Mesendoderm (in vitro differentiated cells): ENCODE measurements at regions not wholly inside any gene's neighbourhood (a gene's known extent, or its start where the extent isn't known, plus 50 kb on each side); places are given as distances from the start of the nearest gene placed in this dataset.

Source experiments
- DNase-seq: peaks from one replicate; pipeline ENCODE4 v3.0.0; 2013
- H2AK5ac ChIP-seq: 2 replicates; pipeline ENCODE4 v1.6.1; 2013; ENCODE audit warnings: low read length, inconsistent platforms
- H2BK120ac ChIP-seq: 2 replicates; pipeline ENCODE4 v1.6.1; 2013; ENCODE audit warnings: low read depth, mild to moderate bottlenecking, low read length, moderate library complexity, mixed read lengths
- H2BK15ac ChIP-seq: replicated peaks from 2 replicates; pipeline ENCODE4 v1.6.1; 2013; ENCODE audit warnings: low read depth, mild to moderate bottlenecking, moderate library complexity
- H2BK5ac ChIP-seq: 2 replicates; pipeline ENCODE4 v1.6.1; 2013; ENCODE audit warnings: low read length, inconsistent platforms
- H3K18ac ChIP-seq: 2 replicates; pipeline ENCODE4 v1.6.1; 2013; ENCODE audit warnings: mild to moderate bottlenecking, low read length, mixed read lengths
- H3K23ac ChIP-seq: one replicate; pipeline ENCODE4 v1.6.1; 2013; ENCODE audit warnings: low read length
- H3K27ac ChIP-seq: 2 replicates; pipeline ENCODE4 v1.5.1; 2013; ENCODE audit warnings: low read depth, mild to moderate bottlenecking, inconsistent platforms, low read length, moderate library complexity
- H3K27me3 ChIP-seq: 2 replicates; pipeline ENCODE4 v1.6.1; 2013; ENCODE audit warnings: low read length, control low read depth, mild to moderate bottlenecking, inconsistent platforms; ENCODE audit not compliant: insufficient read depth, poor library complexity
- H3K36me3 ChIP-seq: 2 replicates; pipeline ENCODE4 v1.6.1; 2013; ENCODE audit warnings: low read length, inconsistent platforms; ENCODE audit not compliant: control insufficient read depth, insufficient read depth
- H3K4ac ChIP-seq: one replicate; pipeline ENCODE4 v1.6.1; 2013; ENCODE audit warnings: low read depth, mild to moderate bottlenecking, low read length, moderate library complexity
- H3K4me1 ChIP-seq: 2 replicates; pipeline ENCODE4 v1.6.1; 2013; ENCODE audit warnings: low read depth, low read length, inconsistent platforms; ENCODE audit not compliant: control insufficient read depth
- H3K4me2 ChIP-seq: 2 replicates; pipeline ENCODE4 v1.6.1; 2013; ENCODE audit warnings: low read length
- H3K4me3 ChIP-seq: 2 replicates; pipeline ENCODE4 v1.5.1; 2013; ENCODE audit warnings: mild to moderate bottlenecking, low read length
- H3K56ac ChIP-seq: one replicate; pipeline ENCODE4 v1.6.1; 2013; ENCODE audit warnings: low read length
- H3K79me1 ChIP-seq: 2 replicates; pipeline ENCODE4 v1.6.1; 2013; ENCODE audit warnings: low read length, inconsistent platforms
- H3K79me2 ChIP-seq: 2 replicates; pipeline ENCODE4 v1.6.1; 2013; ENCODE audit warnings: mild to moderate bottlenecking, low read length; ENCODE audit not compliant: control insufficient read depth, insufficient read depth
- H3K9ac ChIP-seq: 2 replicates; pipeline ENCODE4 v1.6.1; 2013; ENCODE audit warnings: low read length, inconsistent platforms
- H4K5ac ChIP-seq: one replicate; pipeline ENCODE4 v1.6.1; 2013; ENCODE audit warnings: low read length
- H4K8ac ChIP-seq: one replicate; pipeline ENCODE4 v1.6.1; 2013; ENCODE audit warnings: low read depth, mild to moderate bottlenecking, control low read depth, low read length, moderate library complexity
- WGBS: extraction: QIAGEN DNeasy Blood & Tissue Kit; methylation state at CpG from one replicate; pipeline ENCODE4 v1.1.7; 2013; ENCODE audit warnings: low lambda C conversion rate, missing lambda C conversion rate; ENCODE audit not compliant: insufficient coverage; ENCODE audit errors: extremely low coverage; 5-methylcytosine and 5-hydroxymethylcytosine counted together

- no peaks in the 10 kb centered on the region for H3K79me1 ChIP-seq
- no peak overlapping the region for H4K8ac ChIP-seq
- H3K79me2 ChIP-seq, result no peaks in the 10 kb centered on the region
- peak overlapping the region; percentile 37 for H3K4ac ChIP-seq
- H3K4me1 ChIP-seq, result peaks cover 5% of the 10 kb centered on the region
- no peaks in the 10 kb centered on the region for H3K36me3 ChIP-seq
- H3K9ac ChIP-seq, result no peak overlapping the region
- H2AK5ac ChIP-seq, result peak overlapping the region; percentile 27
- no peak for DNase-seq
- H3K27me3 ChIP-seq, result no peaks in the 10 kb centered on the region
- H2BK5ac ChIP-seq, result peak overlapping the region; percentile 65
- H3K18ac ChIP-seq, result no peak overlapping the region
- H3K23ac ChIP-seq, result no peak overlapping the region
- no peak overlapping the region for H2BK15ac ChIP-seq
- H4K5ac ChIP-seq, result no peak overlapping the region
- peak overlapping the region; percentile 53 for H3K56ac ChIP-seq
- H2BK120ac ChIP-seq, result no peak overlapping the region
- H3K4me2 ChIP-seq, result no peak overlapping the region
- WGBS, result no CpG with 5 or more reads among the region's 7 CpGs
- H3K27ac ChIP-seq, result no peak overlapping the region
- no peak overlapping the region for H3K4me3 ChIP-seq
Measured at GRCh38 chr20:50412499-50412898, 97.7 kb upstream of the PTPN1 start.

GRCh38 chr20:50413088-50413500 is 97.1 kb upstream of the PTPN1 start:
- Histone ChIP-seq H3K36me3 (no peaks in the 10 kb centered on the region), H2BK120ac (no peak overlapping the region), H3K27ac (no peak overlapping the region), H3K18ac (no peak overlapping the region), H4K8ac (no peak overlapping the region), H2BK5ac (no peak overlapping the region), H4K5ac (no peak overlapping the region), H3K9ac (no peak overlapping the region), H3K23ac (no peak overlapping the region), H3K79me2 (no peaks in the 10 kb centered on the region), H3K4me3 (no peak overlapping the region), H3K4me2 (no peak overlapping the region), H3K4ac (no peak overlapping the region), H2BK15ac (no peak overlapping the region), H3K56ac (no peak overlapping the region), H3K4me1 (peaks cover 5% of the 10 kb centered on the region), H2AK5ac (no peak overlapping the region), H3K79me1 (no peaks in the 10 kb centered on the region), H3K27me3 (no peaks in the 10 kb centered on the region)
- no CpG with 5 or more reads among the region's 6 CpGs for whole genome bisulfite sequencing
- DNase-seq, result no peak

- H4K5ac ChIP-seq, result no peak overlapping the region
- WGBS, result no CpG with 5 or more reads among the region's 5 CpGs
- H3K56ac ChIP-seq, result peak overlapping the region; percentile 6
- H2AK5ac ChIP-seq, result no peak overlapping the region
- H3K27ac ChIP-seq, result no peak overlapping the region
- no peak overlapping the region for H2BK120ac ChIP-seq
- H3K27me3 ChIP-seq, result no peaks in the 10 kb centered on the region
- no peaks in the 10 kb centered on the region for H3K79me1 ChIP-seq
- H3K4me1 ChIP-seq, result peaks cover 5% of the 10 kb centered on the region
- H3K36me3 ChIP-seq, result no peaks in the 10 kb centered on the region
- no peak for DNase-seq
- H2BK15ac ChIP-seq, result no peak overlapping the region
- no peak overlapping the region for H2BK5ac ChIP-seq
- H3K4me3 ChIP-seq, result no peak overlapping the region
- H3K9ac ChIP-seq, result no peak overlapping the region
- H3K79me2 ChIP-seq, result no peaks in the 10 kb centered on the region
- H3K4ac ChIP-seq, result no peak overlapping the region
- no peak overlapping the region for H3K4me2 ChIP-seq
- H3K18ac ChIP-seq, result no peak overlapping the region
- no peak overlapping the region for H4K8ac ChIP-seq
- no peak overlapping the region for H3K23ac ChIP-seq
Measured at GRCh38 chr20:50415021-50415515, 95.1 kb upstream of the PTPN1 start.

- H4K8ac ChIP-seq, result no peak overlapping the region
- H3K27me3 ChIP-seq, result no peaks in the 10 kb centered on the region
- no peak overlapping the region for H2BK120ac ChIP-seq
- no peak overlapping the region for H3K4ac ChIP-seq
- no CpG with 5 or more reads among the region's 25 CpGs for WGBS
- H3K36me3 ChIP-seq, result no peaks in the 10 kb centered on the region
- peak overlapping the region; percentile 6 for H3K56ac ChIP-seq
- H2BK15ac ChIP-seq, result no peak overlapping the region
- peaks cover 5% of the 10 kb centered on the region for H3K4me1 ChIP-seq
- H4K5ac ChIP-seq, result no peak overlapping the region
- no peak overlapping the region for H3K4me3 ChIP-seq
- no peaks in the 10 kb centered on the region for H3K79me2 ChIP-seq
- H2BK5ac ChIP-seq, result no peak overlapping the region
- no peaks in the 10 kb centered on the region for H3K79me1 ChIP-seq
- DNase-seq, result no peak
- H3K27ac ChIP-seq, result no peak overlapping the region
- H3K23ac ChIP-seq, result no peak overlapping the region
- no peak overlapping the region for H3K9ac ChIP-seq
- no peak overlapping the region for H3K18ac ChIP-seq
- H2AK5ac ChIP-seq, result no peak overlapping the region
- no peak overlapping the region for H3K4me2 ChIP-seq
Measured at GRCh38 chr20:50415516-50416268, 94.5 kb upstream of the PTPN1 start.

GRCh38 chr20:50416269-50417022 is 93.7 kb upstream of the PTPN1 start:
- H2BK5ac ChIP-seq, result no peak overlapping the region
- H3K27me3 ChIP-seq, result no peaks in the 10 kb centered on the region
- no peak overlapping the region for H3K9ac ChIP-seq
- H3K4me1 ChIP-seq, result peaks cover 5% of the 10 kb centered on the region
- H3K4me3 ChIP-seq, result no peak overlapping the region
- no CpG with 5 or more reads among the region's 14 CpGs for WGBS
- H2BK15ac ChIP-seq, result no peak overlapping the region
- H3K79me1 ChIP-seq, result no peaks in the 10 kb centered on the region
- H4K5ac ChIP-seq, result no peak overlapping the region
- H3K36me3 ChIP-seq, result no peaks in the 10 kb centered on the region
- H3K4me2 ChIP-seq, result no peak overlapping the region
- no peak overlapping the region for H4K8ac ChIP-seq
- DNase-seq, result no peak
- no peak overlapping the region for H3K27ac ChIP-seq
- no peak overlapping the region for H2BK120ac ChIP-seq
- H3K23ac ChIP-seq, result no peak overlapping the region
- H3K18ac ChIP-seq, result no peak overlapping the region
- H3K56ac ChIP-seq, result no peak overlapping the region
- no peak overlapping the region for H3K4ac ChIP-seq
- H3K79me2 ChIP-seq, result no peaks in the 10 kb centered on the region
- H2AK5ac ChIP-seq, result no peak overlapping the region
